K562 (cell line): ENCODE measurements at regions not wholly inside any gene's neighbourhood (a gene's known extent, or its start where the extent isn't known, plus 50 kb on each side); places are given as distances from the start of the nearest gene placed in this dataset.
"Not testable (repeated sequence)": the region's sequence is repeated elsewhere in the genome, so short reads cannot be mapped to it uniquely, and the experiment has no call there.

ENCODE experiments used
- ATAC-seq: fragments of 200-7000 bp; cut with Tn5 transposase; 3 replicates; pipeline ENCODE4 v1.9.1; 2020; ENCODE audit warnings: moderate library complexity
- BruUV-seq: library from RNA; stranded (reverse); fragments of 400-500 nt; replicated peaks from 2 replicates; lab custom pipeline; 2021; lab: Mats Ljungman, UMichigan
- CTCF ChIA-PET: fragments of 300-600 bp; formaldehyde crosslinking; extraction: SDS; loops from one replicate; lab custom pipeline; 2021; ENCODE audit warnings: low intra/inter-chr PET ratio; lab: Yijun Ruan, JAX
- POLR2A ChIA-PET: fragments of 300-600, 350-650 bp; sonication (Branson Sonifier 250); formaldehyde crosslinking; extraction: SDS; loops from one replicate; lab custom pipeline; 2021; ENCODE audit warnings: antibody characterized with exemption, inconsistent platforms; lab: Yijun Ruan, JAX
- DNase-seq, 4 experiments: peaks; one replicate each; pipeline versions ENCODE4 v3.0.0 to v3.0.0-alpha.2; 2011 to 2018; ENCODE audit warnings: low spot score in 3 of 4, mixed read lengths in 3 of 4; ENCODE audit errors: extremely low read depth in 1 of 4
- FAIRE-seq: peaks from 2 replicates; lab custom pipeline; 2011; peaks lifted over from hg19 to GRCh38; lab: Jason Lieb, UNC
- H2AFZ ChIP-seq: 2 replicates; pipeline ENCODE4 v1.6.0; 2011; ENCODE audit warnings: low read depth, low read length, control low read depth, inconsistent platforms
- H3K27ac ChIP-seq: fragments of 200-600 bp; 3 replicates; pipeline ENCODE4 v1.8.0; 2011; ENCODE audit warnings: low read depth, mild to moderate bottlenecking, control low read depth, inconsistent platforms, low read length, moderate library complexity, mixed read lengths; ENCODE audit errors: extremely low read depth
- H3K27me3 ChIP-seq, 2 experiments: fragments of 300-600 bp in 1 of 2; 2 replicates in 1 of 2; 3 replicates in 1 of 2; pipeline versions ENCODE4 v1.6.0 to v1.8.0; 2011; ENCODE audit warnings: inconsistent platforms in 2 of 2, low read length in 2 of 2, mild to moderate bottlenecking in 1 of 2, mixed read lengths in 1 of 2, moderate library complexity in 1 of 2; ENCODE audit not compliant: control insufficient read depth in 2 of 2, insufficient read depth in 2 of 2
- H3K36me3 ChIP-seq: fragments of 300-600 bp; 3 replicates; pipeline ENCODE4 v1.8.0; 2011; ENCODE audit warnings: mild to moderate bottlenecking, low read length, inconsistent platforms; ENCODE audit not compliant: control insufficient read depth, insufficient read depth
- H3K4me1 ChIP-seq, 2 experiments: fragments of 200-600 bp in 1 of 2; replicated peaks in 1 of 2; 2 replicates in 1 of 2; 3 replicates in 1 of 2; pipeline versions ENCODE4 v1.5.1 to v1.8.0; 2011; ENCODE audit warnings: inconsistent platforms in 2 of 2, low read length in 2 of 2, mild to moderate bottlenecking in 1 of 2, mixed read lengths in 1 of 2, moderate library complexity in 1 of 2; ENCODE audit not compliant: control insufficient read depth in 2 of 2, insufficient read depth in 2 of 2
- H3K4me2 ChIP-seq: 2 replicates; pipeline ENCODE4 v1.6.1; 2011; ENCODE audit warnings: low read length, control low read depth, inconsistent platforms, mixed read lengths; ENCODE audit not compliant: insufficient read depth
- H3K4me3 ChIP-seq: fragments of 200-600 bp; sonication (generic), shearing (Covaris generic); 2 replicates; pipeline ENCODE4 v1.5.1; 2016; ENCODE audit warnings: control low read depth, inconsistent platforms
- H3K79me2 ChIP-seq: fragments of 200-600 bp; 3 replicates; pipeline ENCODE4 v1.8.0; 2011; ENCODE audit warnings: low read length, inconsistent platforms; ENCODE audit not compliant: control insufficient read depth, insufficient read depth
- H3K9ac ChIP-seq, 2 experiments: 2 replicates each; pipeline versions ENCODE4 v1.6.0 to v1.6.1; 2011; ENCODE audit warnings: low read depth in 2 of 2, low read length in 2 of 2, control low read depth in 1 of 2, inconsistent platforms in 1 of 2, mild to moderate bottlenecking in 1 of 2, mixed read lengths in 1 of 2; ENCODE audit not compliant: insufficient read depth in 1 of 2
- H3K9me1 ChIP-seq: one replicate; pipeline ENCODE4 v1.6.0; 2011; ENCODE audit warnings: inconsistent platforms, mild to moderate bottlenecking, low read length, moderate library complexity; ENCODE audit not compliant: control insufficient read depth, insufficient read depth
- H3K9me3 ChIP-seq: replicated peaks from 2 replicates; pipeline ENCODE4 v1.5.1; 2011; ENCODE audit warnings: low read depth, low read length, inconsistent platforms; ENCODE audit not compliant: control insufficient read depth, insufficient read depth
- H4K20me1 ChIP-seq: replicated peaks from 2 replicates; pipeline ENCODE4 v1.6.1; 2011; ENCODE audit warnings: low read length, inconsistent platforms, mixed read lengths; ENCODE audit not compliant: control insufficient read depth, insufficient read depth
- BACH1 ChIP-seq: fragments of 200-800 bp; sonication (Bioruptor generic); IDR thresholded peaks from 2 replicates; pipeline ENCODE4 v1.6.1; 2016; ENCODE audit warnings: missing genetic modification characterization, missing compliant biosample characterization
- E2F3 ChIP-seq: fragments of 250-450 bp; sonication (Bioruptor Pico); IDR thresholded peaks from 2 replicates; pipeline ENCODE4 v1.4.0; 2020; ENCODE audit warnings: mild to moderate bottlenecking
- ELF4 ChIP-seq: fragments of 450-650 bp; formaldehyde crosslinking; IDR thresholded peaks from 2 replicates; pipeline ENCODE4 v1.4.0; 2022; ENCODE audit warnings: missing genetic modification characterization
- HDAC1 ChIP-seq, 2 experiments: fragments of 450-650 bp; IDR thresholded peaks; 2 replicates each; pipeline ENCODE4 v1.6.1; 2016 to 2017; ENCODE audit warnings: inconsistent platforms in 1 of 2, mild to moderate bottlenecking in 1 of 2, moderate library complexity in 1 of 2
- JUNB ChIP-seq: fragments of 450-650 bp; formaldehyde crosslinking; conservative IDR thresholded peaks from 2 replicates; pipeline ENCODE4 v1.4.0; 2020; ENCODE audit warnings: mild to moderate bottlenecking
- KLF13 ChIP-seq: fragments of 450-650 bp; IDR thresholded peaks from 2 replicates; pipeline ENCODE4 v1.6.1; 2016; ENCODE audit warnings: missing genetic modification characterization, low read depth, mild to moderate bottlenecking, missing compliant biosample characterization, moderate library complexity, borderline replicate concordance
- OTX1 ChIP-seq: fragments of 450-650 bp; formaldehyde crosslinking; IDR thresholded peaks from 2 replicates; pipeline ENCODE4 v1.4.0; 2022; ENCODE audit warnings: mild to moderate bottlenecking
- POLR3A ChIP-seq: IDR thresholded peaks from 2 replicates; pipeline ENCODE4 v1.6.1; 2011; ENCODE audit warnings: borderline replicate concordance, mild to moderate bottlenecking, moderate library complexity; ENCODE audit not compliant: insufficient read length, insufficient read depth; ENCODE audit errors: extremely low read depth
- THRB ChIP-seq: fragments of 450-650 bp; formaldehyde crosslinking; conservative IDR thresholded peaks from 2 replicates; pipeline ENCODE4 v1.4.0; 2022; ENCODE audit warnings: mild to moderate bottlenecking, missing genetic modification characterization
- U2AF1 ChIP-seq: fragments of 200-400 bp; formaldehyde crosslinking; optimal IDR thresholded peaks from 2 replicates; pipeline ENCODE3; 2017; ENCODE audit warnings: mild to moderate bottlenecking, low read depth, low read length, moderate library complexity
- ZNF282 ChIP-seq: sonication (generic); formaldehyde crosslinking; IDR thresholded peaks from 2 replicates; pipeline ENCODE4 v1.8.1; 2023; ENCODE audit warnings: missing genetic modification reagents
- WGBS: fragments of 100-300 bp; shearing (Covaris generic); methylation state at CpG from one replicate; pipeline ENCODE4 v1.1.6; 2016; ENCODE audit warnings: low coverage, mixed read lengths; ENCODE audit not compliant: insufficient coverage; ENCODE audit errors: missing lambda C conversion rate; 5-methylcytosine and 5-hydroxymethylcytosine counted together
- in situ Hi-C: fragments of 300-500 bp; cut with MboI; formaldehyde crosslinking; loops from 4 replicates; pipeline ENCODE4 v1.15.0; 2018; ENCODE audit warnings: inconsistent platforms, mixed read lengths
- intact Hi-C: fragments of 100-400 bp; cut with micrococcal nuclease; formaldehyde crosslinking; loops from 2 replicates; pipeline ENCODE4 v1.14.2; 2022
- TF ChIP-seq, protein P1 (sequence below): IDR thresholded peaks from 2 replicates; pipeline ENCODE4 v1.6.1; 2016; ENCODE audit warnings: missing genetic modification characterization, missing compliant biosample characterization

DNA sequence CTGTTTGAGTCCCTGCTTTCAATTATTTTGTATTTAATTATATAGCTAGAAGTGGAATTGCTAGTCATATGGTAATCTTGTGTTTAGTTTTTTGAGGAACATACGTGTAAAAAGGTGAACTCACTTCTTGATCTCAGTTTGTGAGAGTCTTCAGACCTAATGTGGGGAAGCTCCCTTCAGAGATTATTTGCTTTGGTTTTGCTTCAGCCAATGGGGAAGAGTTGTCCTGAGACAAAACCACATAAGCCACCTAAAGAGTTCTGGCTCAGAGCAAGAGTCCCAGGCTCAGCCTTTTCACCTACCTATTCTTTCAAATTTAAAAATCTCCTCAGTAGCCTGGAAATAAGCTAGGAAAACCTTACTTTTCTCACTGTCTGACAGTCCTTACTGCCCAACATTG is 138.4 kb downstream of the UCK2 start (continued):
- no peak for TF ChIP-seq BACH1 (tag)
- TF ChIP-seq E2F3 (CRISPR knock-in tag): no peak
- TF ChIP-seq KLF13 (tag): no peak

GRCh38 chr1:165969366-165969765 is 142.0 kb downstream of the UCK2 start:
- H3K9me3 ChIP-seq, H2AFZ ChIP-seq, H3K27ac ChIP-seq, BruUV-seq, H3K9ac ChIP-seq, CTCF ChIA-PET, H3K9me1 ChIP-seq, ATAC-seq, H3K27me3 ChIP-seq, H3K4me1 ChIP-seq, H3K4me3 ChIP-seq, H3K79me2 ChIP-seq, DNase-seq, POLR2A ChIA-PET, FAIRE-seq, in situ Hi-C loops, H4K20me1 ChIP-seq, H3K36me3 ChIP-seq, H3K4me2 ChIP-seq, intact Hi-C loops: not testable (repeated sequence)
- WGBS: 0% methylated on average over 2 of the region's 4 CpGs

DNA sequence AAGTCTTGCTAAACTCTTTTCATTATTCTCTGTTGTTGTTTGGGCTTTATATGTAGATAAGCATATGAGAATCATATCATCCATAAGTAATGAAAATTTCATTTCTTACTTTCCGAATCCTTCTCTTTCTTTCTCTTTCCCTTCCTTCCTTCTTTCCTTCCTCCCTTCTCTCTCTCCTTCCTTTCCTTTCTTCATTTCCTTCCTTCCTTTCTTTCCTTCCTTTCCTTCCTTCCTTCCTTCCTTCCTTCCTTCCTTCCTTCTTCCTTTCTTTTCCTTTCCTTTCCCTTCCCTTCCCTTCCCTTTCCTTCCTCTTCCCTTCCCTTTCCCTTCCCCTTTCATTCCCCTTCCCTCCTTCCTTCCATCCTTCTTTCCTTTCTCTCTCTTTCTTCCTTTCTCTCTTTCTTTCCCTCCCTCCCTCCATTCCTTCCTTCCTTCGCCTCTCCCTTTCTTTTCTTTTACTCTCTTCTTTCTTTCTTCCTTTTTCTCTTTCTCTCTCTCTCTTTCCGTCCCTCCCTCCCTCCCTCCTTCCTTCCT is 147.3 kb downstream of the UCK2 start:
- FAIRE-seq: no peak
- TF ChIP-seq HDAC1 (IDR thresholded peaks at IDR 0.05) (0 out of 4 replicates have a peak, but pooled peaks of 1 of the 2 experiments have one; percentile 25), U2AF1 (no peak), ELF4 (CRISPR knock-in tag) (0 out of 2 replicates have a peak, but pooled peaks have one; percentile 18), JUNB (CRISPR knock-in tag) (no peak), ZNF282 (CRISPR knock-in tag) (no peak), OTX1 (CRISPR knock-in tag) (peak; percentile 58; the same call in 1 of the 2 replicates), POLR3A (no peak), THRB (CRISPR knock-in tag) (0 out of 2 replicates have a peak, but pooled peaks have one; percentile 28)
- TF ChIP-seq, protein P1, sequence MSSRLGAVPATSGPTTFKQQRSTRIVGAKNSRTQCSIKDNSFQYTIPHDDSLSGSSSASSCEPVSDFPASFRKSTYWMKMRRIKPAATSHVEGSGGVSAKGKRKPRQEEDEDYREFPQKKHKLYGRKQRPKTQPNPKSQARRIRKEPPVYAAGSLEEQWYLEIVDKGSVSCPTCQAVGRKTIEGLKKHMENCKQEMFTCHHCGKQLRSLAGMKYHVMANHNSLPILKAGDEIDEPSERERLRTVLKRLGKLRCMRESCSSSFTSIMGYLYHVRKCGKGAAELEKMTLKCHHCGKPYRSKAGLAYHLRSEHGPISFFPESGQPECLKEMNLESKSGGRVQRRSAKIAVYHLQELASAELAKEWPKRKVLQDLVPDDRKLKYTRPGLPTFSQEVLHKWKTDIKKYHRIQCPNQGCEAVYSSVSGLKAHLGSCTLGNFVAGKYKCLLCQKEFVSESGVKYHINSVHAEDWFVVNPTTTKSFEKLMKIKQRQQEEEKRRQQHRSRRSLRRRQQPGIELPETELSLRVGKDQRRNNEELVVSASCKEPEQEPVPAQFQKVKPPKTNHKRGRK (tag): peak; percentile 63

More for the DNA sequence above, 147.3 kb downstream of the UCK2 start:
- Histone ChIP-seq H3K4me2 (no peak overlapping the region), H3K9ac (no peak overlapping the region), H3K4me3 (no peak overlapping the region), H4K20me1 (no peaks in the 10 kb centered on the region), H2AFZ (no peak overlapping the region), H3K36me3 (no peaks in the 10 kb centered on the region), H3K9me1 (no peaks in the 10 kb centered on the region), H3K9me3 (no peaks in the 10 kb centered on the region), H3K4me1 (no peaks in the 10 kb centered on the region), H3K79me2 (no peaks in the 10 kb centered on the region), H3K27ac (no peak overlapping the region), H3K27me3 (no peaks in the 10 kb centered on the region)
- ChIA-PET POLR2A (no interaction called here), CTCF (no interaction called here)
- in situ Hi-C loops: no loop called here
- intact Hi-C loops: no loop called here
- no peak for ATAC-seq
- 0% methylated on average over 1 of the region's 3 CpGs for WGBS
- BruUV-seq: no TSS peak
- DNase-seq: no peak
